ENCODE measurements at regions not wholly inside any gene's neighbourhood (a gene's known extent, or its start where the extent isn't known, plus 50 kb on each side); places are given as distances from the start of the nearest gene placed in this dataset.

GRCh38 chr13:31455581-31455980 is 255.8 kb downstream of the B3GLCT start:
- no peak for ATAC-seq
- Histone ChIP-seq H3K4me1 (no peaks in the 10 kb centered on the region), H3K4me3 (no peak overlapping the region), H3K36me3 (no peaks in the 10 kb centered on the region), H3K9me3 (no peaks in the 10 kb centered on the region), H3K27me3 (no peaks in the 10 kb centered on the region), H3K27ac (no peak overlapping the region)
- DNase-seq = no peak
- intact Hi-C loops (cut with DNase I; ENCODE audit: low total_unique reads) = no loop called here
- in situ Hi-C loops (cut with MboI; ENCODE audit: low sequenced_read_pairs in 4 of 4) = no loop called here
- no peak for TF ChIP-seq CTCF (IDR thresholded peaks at IDR 0.05 in 4 of 5, conservative IDR thresholded peaks at IDR 0.05 in 1 of 5)
- no peak for TF ChIP-seq POLR2A (IDR thresholded peaks at IDR 0.05)

- ATAC-seq (no peak), DNase-seq (no peak)
- H3K9me3 ChIP-seq = no peaks in the 10 kb centered on the region
- H3K4me3 ChIP-seq = no peak overlapping the region
- in situ Hi-C loops (cut with MboI; ENCODE audit: low sequenced_read_pairs in 4 of 4) (no loop called here), intact Hi-C loops (cut with DNase I; ENCODE audit: low total_unique reads) (no loop called here)
- H3K4me1 ChIP-seq = no peaks in the 10 kb centered on the region
- no peaks in the 10 kb centered on the region for H3K36me3 ChIP-seq
- H3K27ac ChIP-seq = no peak overlapping the region
- TF ChIP-seq POLR2A (IDR thresholded peaks at IDR 0.05) (no peak), CTCF (IDR thresholded peaks at IDR 0.05 in 4 of 5, conservative IDR thresholded peaks at IDR 0.05 in 1 of 5) (no peak)
- no peaks in the 10 kb centered on the region for H3K27me3 ChIP-seq
Measured at GRCh38 chr13:31456056-31456455, 256.3 kb downstream of the B3GLCT start.

GRCh38 chr13:31460061-31460460 is 260.3 kb downstream of the B3GLCT start:
- Histone ChIP-seq H3K36me3 (no peaks in the 10 kb centered on the region), H3K9me3 (no peaks in the 10 kb centered on the region), H3K4me1 (no peaks in the 10 kb centered on the region), H3K27ac (no peak overlapping the region), H3K27me3 (no peaks in the 10 kb centered on the region), H3K4me3 (no peak overlapping the region)
- in situ Hi-C loops (cut with MboI; ENCODE audit: low sequenced_read_pairs in 4 of 4) (no loop called here), intact Hi-C loops (cut with DNase I; ENCODE audit: low total_unique reads) (no loop called here)
- no peak for DNase-seq
- no peak for ATAC-seq
- TF ChIP-seq CTCF (IDR thresholded peaks at IDR 0.05 in 4 of 5, conservative IDR thresholded peaks at IDR 0.05 in 1 of 5) (no peak), POLR2A (IDR thresholded peaks at IDR 0.05) (no peak)

- no peak for TF ChIP-seq CTCF (IDR thresholded peaks at IDR 0.05 in 4 of 5, conservative IDR thresholded peaks at IDR 0.05 in 1 of 5)
- no peak for TF ChIP-seq POLR2A (IDR thresholded peaks at IDR 0.05)
Measured at GRCh38 chr13:31461923-31462322, 262.1 kb downstream of the B3GLCT start.

GRCh38 chr13:31462766-31463165 is 263.0 kb downstream of the B3GLCT start:
- no peak overlapping the region for H3K27ac ChIP-seq
- in situ Hi-C loops (cut with MboI; ENCODE audit: low sequenced_read_pairs in 4 of 4) (no loop called here), intact Hi-C loops (cut with DNase I; ENCODE audit: low total_unique reads) (no loop called here)
- H3K27me3 ChIP-seq = no peaks in the 10 kb centered on the region
- ATAC-seq (no peak), DNase-seq (no peak)
- H3K36me3 ChIP-seq = no peaks in the 10 kb centered on the region
- no peak overlapping the region for H3K4me3 ChIP-seq
- no peaks in the 10 kb centered on the region for H3K9me3 ChIP-seq
- no peaks in the 10 kb centered on the region for H3K4me1 ChIP-seq
- TF ChIP-seq POLR2A (IDR thresholded peaks at IDR 0.05) = no peak
- TF ChIP-seq CTCF (IDR thresholded peaks at IDR 0.05 in 4 of 5, conservative IDR thresholded peaks at IDR 0.05 in 1 of 5) = no peak

More at GRCh38 chr13:31461923-31462322, 262.1 kb downstream of the B3GLCT start:
- intact Hi-C loops (cut with DNase I; ENCODE audit: low total_unique reads) = no loop called here
- H3K4me3 ChIP-seq = no peak overlapping the region
- ATAC-seq = no peak
- in situ Hi-C loops (cut with MboI; ENCODE audit: low sequenced_read_pairs in 4 of 4) = no loop called here
- no peaks in the 10 kb centered on the region for H3K27me3 ChIP-seq
- H3K9me3 ChIP-seq = no peaks in the 10 kb centered on the region
- no peaks in the 10 kb centered on the region for H3K4me1 ChIP-seq
- DNase-seq = no peak
- H3K36me3 ChIP-seq = no peaks in the 10 kb centered on the region
- H3K27ac ChIP-seq = no peak overlapping the region
